GM23338 (cell line): ENCODE measurements at regions not wholly inside any gene's neighbourhood (a gene's known extent, or its start where the extent isn't known, plus 50 kb on each side); places are given as distances from the start of the nearest gene placed in this dataset.

Experiments
- CREB1 ChIP-seq: fragments of 250-450 bp; sonication (Bioruptor Pico); IDR thresholded peaks from 2 replicates; pipeline ENCODE4 v1.5.0; 2020; ENCODE audit warnings: low read depth, mild to moderate bottlenecking, moderate library complexity
- CTCF ChIP-seq, 2 experiments: fragments of 200-600 bp in 1 of 2; sonication (generic) in 1 of 2; conservative IDR thresholded peaks; 2 replicates each; pipeline versions ENCODE4 v1.5.1 to v1.6.1; 2016 to 2017; ENCODE audit warnings: antibody characterized with exemption in 2 of 2, low read depth in 2 of 2, mild to moderate bottlenecking in 2 of 2, moderate library complexity in 1 of 2
- EZH2 ChIP-seq: fragments of 200-600 bp; sonication (generic); IDR thresholded peaks from one replicate; pipeline ENCODE4 v1.8.0; 2017; ENCODE audit warnings: antibody characterized with exemption, mild to moderate bottlenecking, low read depth; ENCODE audit not compliant: unreplicated experiment
- EZH2phosphoT487 ChIP-seq: fragments of 200-600 bp; sonication (generic); IDR thresholded peaks from one replicate; pipeline ENCODE4 v1.8.1; 2018; ENCODE audit warnings: antibody characterized with exemption; ENCODE audit not compliant: unreplicated experiment
- NANOG ChIP-seq: IDR thresholded peaks from 2 replicates; pipeline ENCODE4 v1.6.1; 2016; ENCODE audit warnings: antibody characterized with exemption, borderline replicate concordance
- POLR2AphosphoS5 ChIP-seq: IDR thresholded peaks from 2 replicates; pipeline ENCODE4 v1.6.1; 2016; ENCODE audit warnings: antibody characterized with exemption, low read depth
- ZNF114 ChIP-seq: fragments of 250-450 bp; sonication (Bioruptor Pico); IDR thresholded peaks from 2 replicates; pipeline ENCODE4 v1.5.0; 2020; ENCODE audit warnings: mild to moderate bottlenecking, moderate library complexity

GRCh38 chr2:240362826-240363745 is 72.4 kb upstream of the GPC1 start:
- TF ChIP-seq POLR2AphosphoS5 (no peak), CTCF (conservative IDR thresholded peaks at IDR 0.05; ENCODE audit: low read depth in 2 of 2) (no peak), EZH2 (no peak), EZH2phosphoT487 (no peak), NANOG (no peak), CREB1 (CRISPR knock-in tag) (no peak), ZNF114 (CRISPR knock-in tag) (no peak)
